GM23338 (cell line): ENCODE measurements at regions not wholly inside any gene's neighbourhood (a gene's known extent, or its start where the extent isn't known, plus 50 kb on each side); places are given as distances from the start of the nearest gene placed in this dataset.

ENCODE experiments used
- ATAC-seq: fragments of 200-7000 bp; cut with Tn5 transposase; 3 replicates; pipeline ENCODE4 v1.9.1; 2020
- DNase-seq: peaks from one replicate; pipeline ENCODE4 v3.0.0-alpha.2; 2015; ENCODE audit warnings: low spot score
- H2AFZ ChIP-seq: fragments of 200-600 bp; sonication (generic); 2 replicates; pipeline ENCODE4 v1.8.0; 2016; ENCODE audit warnings: antibody characterized with exemption, mild to moderate bottlenecking, moderate library complexity
- H3F3A ChIP-seq: fragments of 200-600 bp; sonication (generic); replicated peaks from 2 replicates; pipeline ENCODE4 v1.8.0; 2017; ENCODE audit warnings: antibody characterized with exemption, mixed run types, low read depth
- H3K27ac ChIP-seq: fragments of 200-600 bp; sonication (generic); 2 replicates; pipeline ENCODE4 v1.6.1; 2016; ENCODE audit warnings: low read depth
- H3K27me3 ChIP-seq: fragments of 200-600 bp; sonication (generic); 2 replicates; pipeline ENCODE4 v1.8.0; 2016; ENCODE audit warnings: mild to moderate bottlenecking, mixed run types, moderate library complexity; ENCODE audit not compliant: insufficient read depth
- H3K36me3 ChIP-seq: fragments of 200-600 bp; sonication (generic); 2 replicates; pipeline ENCODE4 v1.8.0; 2016; ENCODE audit warnings: mild to moderate bottlenecking; ENCODE audit not compliant: insufficient read depth
- H3K4me1 ChIP-seq: fragments of 200-600 bp; sonication (generic); 2 replicates; pipeline ENCODE4 v1.8.0; 2016; ENCODE audit warnings: mild to moderate bottlenecking, moderate library complexity; ENCODE audit not compliant: insufficient read depth
- H3K4me2 ChIP-seq: fragments of 200-600 bp; sonication (generic); 2 replicates; pipeline ENCODE4 v1.7.1; 2017; ENCODE audit warnings: mixed run types
- H3K4me3 ChIP-seq: fragments of 200-600 bp; sonication (generic); 2 replicates; pipeline ENCODE4 v1.6.1; 2016; ENCODE audit warnings: mixed run types
- H3K79me2 ChIP-seq: fragments of 200-600 bp; sonication (generic); replicated peaks from 2 replicates; pipeline ENCODE4 v1.8.0; 2017; ENCODE audit warnings: mild to moderate bottlenecking; ENCODE audit not compliant: insufficient read depth
- H3K9me2 ChIP-seq: fragments of 200-600 bp; sonication (generic); 2 replicates; pipeline ENCODE4 v1.8.0; 2017; ENCODE audit not compliant: insufficient read depth
- H4K20me1 ChIP-seq: fragments of 200-600 bp; sonication (generic); replicated peaks from 2 replicates; pipeline ENCODE4 v1.8.0; 2017; ENCODE audit warnings: mild to moderate bottlenecking; ENCODE audit not compliant: insufficient read depth
- H3K27ac Mint-ChIP-seq: 2 replicates; pipeline ENCODE4 v1.8.0; 2020; ENCODE audit warnings: inconsistent platforms, mild to moderate bottlenecking, moderate library complexity, mixed read lengths
- H3K27me3 Mint-ChIP-seq: 3 replicates; pipeline ENCODE4 v1.8.0; 2022; ENCODE audit warnings: low read depth, mild to moderate bottlenecking, moderate library complexity, mixed read lengths, inconsistent platforms; ENCODE audit not compliant: insufficient read depth, poor library complexity
- H3K36me3 Mint-ChIP-seq: 3 replicates; pipeline ENCODE4 v1.8.0; 2021; ENCODE audit warnings: low read depth, mild to moderate bottlenecking, inconsistent platforms, moderate library complexity, mixed read lengths
- H3K4me1 Mint-ChIP-seq: 3 replicates; pipeline ENCODE4 v1.8.0; 2020; ENCODE audit warnings: mild to moderate bottlenecking, inconsistent platforms, mixed read lengths
- H3K4me3 Mint-ChIP-seq: 3 replicates; pipeline ENCODE4 v1.8.0; 2021; ENCODE audit warnings: moderate library complexity, mild to moderate bottlenecking, inconsistent platforms, mixed read lengths
- H3K9me3 Mint-ChIP-seq: 3 replicates; pipeline ENCODE4 v1.8.0; 2020; ENCODE audit warnings: moderate library complexity, mild to moderate bottlenecking, inconsistent platforms, mixed read lengths
- CREB1 ChIP-seq: fragments of 250-450 bp; sonication (Bioruptor Pico); IDR thresholded peaks from 2 replicates; pipeline ENCODE4 v1.5.0; 2020; ENCODE audit warnings: low read depth, mild to moderate bottlenecking, moderate library complexity
- CTCF ChIP-seq, 2 experiments: fragments of 200-600 bp in 1 of 2; sonication (generic) in 1 of 2; conservative IDR thresholded peaks; 2 replicates each; pipeline versions ENCODE4 v1.5.1 to v1.6.1; 2016 to 2017; ENCODE audit warnings: antibody characterized with exemption in 2 of 2, low read depth in 2 of 2, mild to moderate bottlenecking in 2 of 2, moderate library complexity in 1 of 2
- ETS1 ChIP-seq: IDR thresholded peaks from 2 replicates; pipeline ENCODE4 v1.6.1; 2016; ENCODE audit warnings: antibody characterized with exemption
- EZH2 ChIP-seq: fragments of 200-600 bp; sonication (generic); IDR thresholded peaks from one replicate; pipeline ENCODE4 v1.8.0; 2017; ENCODE audit warnings: antibody characterized with exemption, mild to moderate bottlenecking, low read depth; ENCODE audit not compliant: unreplicated experiment
- EZH2phosphoT487 ChIP-seq: fragments of 200-600 bp; sonication (generic); IDR thresholded peaks from one replicate; pipeline ENCODE4 v1.8.1; 2018; ENCODE audit warnings: antibody characterized with exemption; ENCODE audit not compliant: unreplicated experiment
- JUNB ChIP-seq: IDR thresholded peaks from one replicate; pipeline ENCODE4 v1.6.1; 2016; ENCODE audit warnings: antibody characterized with exemption; ENCODE audit not compliant: unreplicated experiment
- NANOG ChIP-seq: IDR thresholded peaks from 2 replicates; pipeline ENCODE4 v1.6.1; 2016; ENCODE audit warnings: antibody characterized with exemption, borderline replicate concordance
- POLR2AphosphoS5 ChIP-seq: IDR thresholded peaks from 2 replicates; pipeline ENCODE4 v1.6.1; 2016; ENCODE audit warnings: antibody characterized with exemption, low read depth
- REST ChIP-seq: IDR thresholded peaks from one replicate; pipeline ENCODE4 v1.6.1; 2018; ENCODE audit warnings: antibody characterized with exemption; ENCODE audit not compliant: unreplicated experiment
- STAT1 ChIP-seq: IDR thresholded peaks from one replicate; pipeline ENCODE4 v1.6.1; 2016; ENCODE audit warnings: antibody characterized with exemption; ENCODE audit not compliant: unreplicated experiment
- ZNF114 ChIP-seq: fragments of 250-450 bp; sonication (Bioruptor Pico); IDR thresholded peaks from 2 replicates; pipeline ENCODE4 v1.5.0; 2020; ENCODE audit warnings: mild to moderate bottlenecking, moderate library complexity
- ZNF331 ChIP-seq: fragments of 250-450 bp; sonication (Bioruptor Pico); IDR thresholded peaks from 2 replicates; pipeline ENCODE4 v1.5.0; 2020; ENCODE audit warnings: low read depth, mild to moderate bottlenecking, moderate library complexity
- ZNF462 ChIP-seq: fragments of 250-450 bp; sonication (Bioruptor Pico); IDR thresholded peaks from 2 replicates; pipeline ENCODE4 v1.5.0; 2020; ENCODE audit warnings: mild to moderate bottlenecking, moderate library complexity

- Histone ChIP-seq H3K36me3 (no peaks in the 10 kb centered on the region), H3K27me3 (no peaks in the 10 kb centered on the region), H3K9me2 (no peaks in the 10 kb centered on the region; the same call in 1 of the 2 replicates), H4K20me1 (no peaks in the 10 kb centered on the region; the same call in 1 of the 2 replicates), H3K4me1 (no peaks in the 10 kb centered on the region), H2AFZ (no peak overlapping the region), H3F3A (no peaks in the 10 kb centered on the region), H3K79me2 (no peaks in the 10 kb centered on the region), H3K27ac (no peak overlapping the region), H3K4me3 (no peak overlapping the region), H3K4me2 (no peak overlapping the region)
- Mint-ChIP-seq H3K4me1 (peaks cover 10% of the 10 kb centered on the region), H3K9me3 (no peaks in the 10 kb centered on the region), H3K27me3 (peaks cover 5% of the 10 kb centered on the region), H3K4me3 (no peak overlapping the region), H3K36me3 (no peaks in the 10 kb centered on the region), H3K27ac (no peak overlapping the region)
- ATAC-seq (no peak), DNase-seq (no peak)
- TF ChIP-seq POLR2AphosphoS5 (no peak), EZH2 (no peak), ZNF114 (CRISPR knock-in tag) (no peak), CTCF (conservative IDR thresholded peaks at IDR 0.05; ENCODE audit: low read depth in 2 of 2) (no peak), NANOG (no peak), ZNF331 (CRISPR knock-in tag) (no peak), EZH2phosphoT487 (no peak), CREB1 (CRISPR knock-in tag) (no peak), JUNB (no peak), ZNF462 (CRISPR knock-in tag) (no peak), STAT1 (no peak), REST (no peak), ETS1 (no peak)
Measured at GRCh38 chr1:29642519-29642918, 406.2 kb downstream of the PTPRU start.
